Parathyroid adenoma (tissue), 2 donors: ENCODE measurements at regions not wholly inside any gene's neighbourhood (a gene's known extent, or its start where the extent isn't known, plus 50 kb on each side); places are given as distances from the start of the nearest gene placed in this dataset.

Experiments
- H2AFZ ChIP-seq: fragments of 300-600 bp; sonication (generic); one replicate; pipeline ENCODE4 v1.7.0; 2017; ENCODE audit warnings: antibody characterized with exemption, mild to moderate bottlenecking
- H3K27ac ChIP-seq: fragments of 300-600 bp; sonication (generic); one replicate; pipeline ENCODE4 v1.7.0; 2017
- H3K27me3 ChIP-seq: fragments of 300-600 bp; sonication (generic); one replicate; pipeline ENCODE4 v1.7.0; 2017; ENCODE audit warnings: low read length; ENCODE audit not compliant: control insufficient read depth, insufficient read depth
- H3K36me3 ChIP-seq: fragments of 300-600 bp; sonication (generic); one replicate; pipeline ENCODE4 v1.7.0; 2017; ENCODE audit warnings: low read length; ENCODE audit not compliant: control insufficient read depth, insufficient read depth
- H3K4me1 ChIP-seq: fragments of 300-600 bp; sonication (generic); one replicate; pipeline ENCODE4 v1.7.0; 2017; ENCODE audit warnings: control low read depth
- H3K4me2 ChIP-seq: fragments of 300-600 bp; sonication (generic); one replicate; pipeline ENCODE4 v1.7.0; 2017; ENCODE audit warnings: low read length
- H3K4me3 ChIP-seq: fragments of 300-600 bp; sonication (generic); one replicate; pipeline ENCODE4 v1.7.0; 2017; ENCODE audit warnings: low read depth, low read length
- H3K79me2 ChIP-seq: fragments of 300-600 bp; sonication (generic); one replicate; pipeline ENCODE4 v1.7.0; 2017; ENCODE audit warnings: control low read depth
- H3K9ac ChIP-seq: fragments of 300-600 bp; sonication (generic); one replicate; pipeline ENCODE4 v1.7.0; 2017; ENCODE audit warnings: mild to moderate bottlenecking
- H3K9me3 ChIP-seq: fragments of 300-600 bp; sonication (generic); one replicate; pipeline ENCODE4 v1.7.0; 2017; ENCODE audit warnings: low read length; ENCODE audit not compliant: control insufficient read depth
- TF ChIP-seq, protein P1 (sequence below): fragments of 300-600 bp; sonication (generic); IDR thresholded peaks from one replicate; pipeline ENCODE4 v1.7.0; 2017; ENCODE audit warnings: antibody characterized with exemption, mild to moderate bottlenecking
- donor health status: primary hyperparathyroidism.

DNA sequence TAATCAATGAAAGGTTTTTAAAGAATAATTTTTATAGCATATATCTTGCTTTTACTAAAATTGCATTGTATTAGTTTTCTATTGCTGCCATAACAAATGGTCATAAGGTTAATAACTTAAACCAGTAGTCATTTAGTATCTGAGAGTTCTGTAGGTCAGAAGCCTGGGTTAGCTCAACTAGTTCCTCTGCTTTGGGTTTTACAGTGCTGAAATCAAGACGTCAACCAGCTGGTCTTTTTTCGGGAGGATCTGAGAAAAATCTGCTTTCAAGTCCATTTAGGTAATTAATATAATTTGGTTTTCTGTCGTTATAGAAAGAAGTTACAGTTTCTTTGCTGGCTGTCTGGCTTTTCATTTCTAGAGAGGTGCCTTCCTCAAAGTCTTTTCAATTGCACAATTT, 577.7 kb downstream of the MRPL39 start:
- H3K79me2 ChIP-seq = no peaks in the 10 kb centered on the region
- H3K4me3 ChIP-seq = no peak overlapping the region
- no peak overlapping the region for H3K9ac ChIP-seq
- H3K36me3 ChIP-seq = no peaks in the 10 kb centered on the region
- no peak overlapping the region for H2AFZ ChIP-seq
- no peak overlapping the region for H3K27ac ChIP-seq
- H3K4me2 ChIP-seq = no peak overlapping the region
- no peaks in the 10 kb centered on the region for H3K9me3 ChIP-seq
- H3K27me3 ChIP-seq = no peaks in the 10 kb centered on the region
- H3K4me1 ChIP-seq = no peaks in the 10 kb centered on the region
- TF ChIP-seq, protein P1, sequence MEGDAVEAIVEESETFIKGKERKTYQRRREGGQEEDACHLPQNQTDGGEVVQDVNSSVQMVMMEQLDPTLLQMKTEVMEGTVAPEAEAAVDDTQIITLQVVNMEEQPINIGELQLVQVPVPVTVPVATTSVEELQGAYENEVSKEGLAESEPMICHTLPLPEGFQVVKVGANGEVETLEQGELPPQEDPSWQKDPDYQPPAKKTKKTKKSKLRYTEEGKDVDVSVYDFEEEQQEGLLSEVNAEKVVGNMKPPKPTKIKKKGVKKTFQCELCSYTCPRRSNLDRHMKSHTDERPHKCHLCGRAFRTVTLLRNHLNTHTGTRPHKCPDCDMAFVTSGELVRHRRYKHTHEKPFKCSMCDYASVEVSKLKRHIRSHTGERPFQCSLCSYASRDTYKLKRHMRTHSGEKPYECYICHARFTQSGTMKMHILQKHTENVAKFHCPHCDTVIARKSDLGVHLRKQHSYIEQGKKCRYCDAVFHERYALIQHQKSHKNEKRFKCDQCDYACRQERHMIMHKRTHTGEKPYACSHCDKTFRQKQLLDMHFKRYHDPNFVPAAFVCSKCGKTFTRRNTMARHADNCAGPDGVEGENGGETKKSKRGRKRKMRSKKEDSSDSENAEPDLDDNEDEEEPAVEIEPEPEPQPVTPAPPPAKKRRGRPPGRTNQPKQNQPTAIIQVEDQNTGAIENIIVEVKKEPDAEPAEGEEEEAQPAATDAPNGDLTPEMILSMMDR = no peak

DNA sequence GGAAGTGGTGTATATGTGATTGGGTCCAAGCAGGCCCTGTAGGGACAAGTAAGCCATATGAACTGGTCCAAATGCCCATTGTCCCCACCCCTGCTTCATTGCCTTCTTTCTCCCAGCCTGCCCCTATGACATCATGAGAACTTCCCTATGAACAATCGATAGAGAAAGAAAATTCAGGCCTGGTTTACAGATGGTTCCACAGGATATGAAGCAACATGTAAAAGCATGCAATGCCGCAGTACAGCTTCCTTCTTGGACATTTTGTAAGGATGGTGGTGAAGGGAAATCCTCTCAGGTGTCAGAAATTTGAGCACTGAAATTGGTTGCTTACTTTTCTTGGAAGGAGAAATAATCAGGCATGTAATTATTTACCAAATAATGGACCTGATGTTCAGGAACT, 581.7 kb downstream of the MRPL39 start:
- H3K79me2 ChIP-seq = no peaks in the 10 kb centered on the region
- H3K4me1 ChIP-seq = no peaks in the 10 kb centered on the region
- no peak overlapping the region for H3K27ac ChIP-seq
- H3K4me3 ChIP-seq = no peak overlapping the region
- no peaks in the 10 kb centered on the region for H3K36me3 ChIP-seq
- no peak overlapping the region for H2AFZ ChIP-seq
- H3K27me3 ChIP-seq = no peaks in the 10 kb centered on the region
- TF ChIP-seq, protein P1 = no peak
- H3K9me3 ChIP-seq = no peaks in the 10 kb centered on the region
- no peak overlapping the region for H3K4me2 ChIP-seq
- H3K9ac ChIP-seq = no peak overlapping the region

DNA sequence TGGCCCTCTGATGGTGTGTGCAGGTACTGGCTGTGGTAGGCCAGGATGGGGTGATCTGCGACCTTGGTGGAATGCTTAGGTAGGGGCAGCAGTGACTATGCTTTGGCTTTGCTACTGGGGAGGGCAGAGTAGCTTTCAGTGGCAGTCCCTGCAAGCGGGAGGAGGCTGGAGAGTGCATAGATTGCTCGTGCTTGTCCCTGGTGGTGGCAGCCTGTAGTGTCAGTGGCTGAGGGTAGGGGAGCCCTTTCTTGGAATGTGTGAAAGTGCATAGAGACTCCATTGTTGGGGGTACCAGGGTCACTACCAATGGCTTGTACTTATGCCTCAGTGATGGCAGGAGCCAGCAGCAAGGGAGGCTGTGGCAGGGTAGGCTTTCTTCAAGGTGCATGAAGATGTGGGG, 582.6 kb downstream of the MRPL39 start:
- Histone ChIP-seq H3K4me1 (no peaks in the 10 kb centered on the region), H3K27me3 (no peaks in the 10 kb centered on the region), H3K79me2 (no peaks in the 10 kb centered on the region), H3K27ac (no peak overlapping the region), H3K4me3 (no peak overlapping the region), H3K4me2 (no peak overlapping the region), H3K9me3 (no peaks in the 10 kb centered on the region), H2AFZ (no peak overlapping the region), H3K36me3 (no peaks in the 10 kb centered on the region), H3K9ac (no peak overlapping the region)
- TF ChIP-seq, protein P1 = no peak

DNA sequence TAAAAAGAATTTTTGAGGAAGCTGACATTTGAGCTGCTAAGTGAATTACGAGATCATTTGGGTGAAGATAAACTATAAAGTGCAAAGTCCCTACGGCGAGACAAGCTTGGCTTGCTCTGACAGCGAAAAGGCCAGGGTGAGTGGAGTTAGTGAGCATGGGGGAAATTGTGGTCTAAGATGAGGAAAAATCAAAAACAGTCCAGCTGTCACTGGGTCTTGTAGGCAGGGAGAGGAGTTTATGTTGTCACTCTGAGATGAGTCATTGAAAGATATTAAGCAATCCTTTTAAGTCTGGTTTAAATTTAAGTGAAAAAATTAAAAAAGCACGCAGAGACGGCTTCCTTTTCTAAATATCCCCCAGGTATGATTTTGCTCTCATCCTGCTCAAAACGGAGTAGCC, 601.9 kb downstream of the MRPL39 start:
- Histone ChIP-seq H3K4me2 (no peak overlapping the region), H3K9me3 (no peaks in the 10 kb centered on the region), H3K4me1 (no peaks in the 10 kb centered on the region), H3K27ac (no peak overlapping the region), H3K36me3 (no peaks in the 10 kb centered on the region), H3K79me2 (no peaks in the 10 kb centered on the region), H2AFZ (no peak overlapping the region), H3K9ac (no peak overlapping the region), H3K4me3 (no peak overlapping the region), H3K27me3 (no peaks in the 10 kb centered on the region)
- TF ChIP-seq, protein P1 = no peak

DNA sequence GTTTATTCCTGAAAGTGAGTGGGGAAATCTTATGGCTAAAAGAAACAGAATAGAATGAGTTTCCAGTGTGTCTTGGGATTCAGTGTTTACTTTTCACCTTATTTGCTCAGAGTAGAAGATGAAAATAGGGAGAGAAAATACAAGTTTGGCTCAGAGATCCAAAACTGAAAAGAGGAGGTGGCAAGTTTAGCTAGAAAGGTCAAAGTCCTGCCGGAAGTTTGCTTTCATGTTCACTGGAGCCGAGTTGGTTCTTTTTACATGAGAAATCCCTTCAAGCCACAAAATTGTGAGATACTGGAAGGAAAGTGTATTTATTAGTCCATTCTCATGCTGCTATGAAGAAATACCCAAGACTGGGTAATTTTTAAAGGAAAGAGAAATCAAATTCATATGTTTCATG, 604.6 kb downstream of the MRPL39 start:
- Histone ChIP-seq H3K36me3 (no peaks in the 10 kb centered on the region), H3K4me3 (no peak overlapping the region), H3K79me2 (no peaks in the 10 kb centered on the region), H3K27me3 (no peaks in the 10 kb centered on the region), H3K9me3 (no peaks in the 10 kb centered on the region), H3K4me2 (no peak overlapping the region), H3K4me1 (no peaks in the 10 kb centered on the region), H2AFZ (no peak overlapping the region), H3K9ac (no peak overlapping the region), H3K27ac (no peak overlapping the region)
- TF ChIP-seq, protein P1 = no peak
